SKM-1 treated with dmso at 0.1 percent for 144 hours (cell line): ENCODE measurements at regions not wholly inside any gene's neighbourhood (a gene's known extent, or its start where the extent isn't known, plus 50 kb on each side); places are given as distances from the start of the nearest gene placed in this dataset.
"Not testable (repeated sequence)": the region's sequence is repeated elsewhere in the genome, so short reads cannot be mapped to it uniquely, and the experiment has no call there.

ENCODE experiments used
- DNase-seq: peaks from one replicate; lab custom pipeline; 2025; ENCODE audit not compliant: unreplicated experiment; lab: John Stamatoyannopoulos, UW

DNA sequence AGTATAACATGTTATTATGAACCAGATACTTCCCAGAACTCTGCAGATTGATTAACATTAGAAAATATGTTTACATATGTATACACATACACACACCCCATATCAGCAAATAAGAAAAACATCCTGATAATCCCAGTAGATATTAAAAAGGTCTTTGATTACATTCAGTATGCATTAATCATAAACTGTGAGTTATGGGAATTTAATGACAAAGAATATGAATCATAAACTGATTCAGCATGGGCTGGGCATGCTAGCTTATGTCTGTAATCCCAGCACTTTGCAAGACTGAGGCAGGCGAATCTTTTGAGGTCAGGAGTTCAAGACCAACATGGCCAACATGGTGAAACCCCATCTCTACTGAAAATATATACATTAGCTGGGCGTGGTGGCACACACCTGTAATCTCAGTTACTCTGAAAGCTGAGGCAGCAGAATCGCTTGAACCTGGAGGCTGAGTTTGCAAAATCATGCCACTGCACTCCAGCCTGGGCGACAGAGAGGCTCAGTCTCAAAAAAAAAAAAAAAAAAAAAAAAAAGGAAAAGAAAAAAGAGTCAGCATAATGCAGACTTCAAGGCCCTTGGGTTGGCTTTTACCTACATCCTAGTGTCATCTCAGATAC lies 581.9 kb upstream of the PRR20A start:
- no peak for DNase-seq

- DNase-seq: no peak
Measured at GRCh38 chr13:56561327-56561726, 579.4 kb upstream of the PRR20A start.

DNA sequence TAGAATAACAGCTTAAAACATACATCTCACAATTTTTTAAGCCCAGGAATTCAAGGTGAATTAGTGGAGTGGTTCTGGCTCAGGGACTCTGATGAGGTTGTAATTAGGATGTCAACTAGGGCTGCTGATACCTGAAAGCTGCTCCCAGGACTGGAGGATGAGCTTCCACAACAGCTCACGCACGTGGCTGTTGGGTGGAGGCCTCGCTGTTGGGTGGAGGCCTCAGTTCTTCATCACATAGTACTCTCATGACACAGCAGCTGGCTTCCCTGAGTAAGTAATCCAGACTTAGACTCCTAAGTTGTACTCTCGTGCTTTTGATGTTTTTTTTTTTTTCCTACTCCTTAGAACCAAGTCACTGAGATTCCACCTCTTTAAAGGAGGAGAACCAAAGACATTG lies 577.1 kb upstream of the PRR20A start:
- no peak for DNase-seq

- no peak for DNase-seq
Measured at GRCh38 chr13:56586976-56587375, 553.7 kb upstream of the PRR20A start.

GRCh38 chr13:56615572-56615971 lies 525.1 kb upstream of the PRR20A start:
- DNase-seq: no peak

GRCh38 chr13:56622840-56623239 lies 517.9 kb upstream of the PRR20A start:
- no peak for DNase-seq

DNA sequence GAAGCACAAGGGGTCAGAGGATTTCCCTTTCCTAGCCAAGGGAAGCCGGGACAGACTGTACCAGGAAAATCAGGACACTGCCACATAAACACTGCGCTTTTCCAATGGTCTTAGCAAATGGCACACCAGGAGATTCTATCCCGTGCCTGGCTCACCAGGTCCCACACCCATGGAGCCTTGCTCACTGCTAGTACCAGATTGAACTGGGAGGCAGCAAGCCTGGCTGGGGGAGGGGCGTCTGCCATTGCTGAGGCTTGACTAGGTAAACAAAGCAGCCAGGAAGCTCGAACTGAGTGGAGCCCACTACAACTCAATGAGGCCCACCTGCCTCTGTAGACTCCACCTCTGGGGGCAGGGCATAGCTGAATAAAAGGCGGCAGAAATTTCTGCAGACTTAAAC lies 511.8 kb upstream of the PRR20A start:
- not testable (repeated sequence) for DNase-seq

DNA sequence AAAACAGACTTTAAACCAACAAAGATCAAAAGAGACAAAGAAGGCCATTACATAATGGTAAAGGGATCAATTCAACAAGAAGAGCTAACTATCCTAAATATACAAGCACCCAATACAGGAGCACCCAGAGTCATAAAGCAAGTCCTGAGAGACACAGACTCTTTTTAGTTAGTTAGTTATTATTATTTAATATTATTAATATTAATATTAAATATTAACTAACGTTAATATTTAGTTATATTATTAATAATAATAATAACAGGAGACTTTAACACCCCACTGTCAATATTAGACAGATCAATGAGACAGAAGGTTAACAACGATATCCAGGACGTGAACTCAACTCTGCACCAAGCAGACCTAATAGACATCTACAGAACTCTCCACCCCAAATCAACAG lies 509.7 kb upstream of the PRR20A start:
- DNase-seq: not testable (repeated sequence)

DNA sequence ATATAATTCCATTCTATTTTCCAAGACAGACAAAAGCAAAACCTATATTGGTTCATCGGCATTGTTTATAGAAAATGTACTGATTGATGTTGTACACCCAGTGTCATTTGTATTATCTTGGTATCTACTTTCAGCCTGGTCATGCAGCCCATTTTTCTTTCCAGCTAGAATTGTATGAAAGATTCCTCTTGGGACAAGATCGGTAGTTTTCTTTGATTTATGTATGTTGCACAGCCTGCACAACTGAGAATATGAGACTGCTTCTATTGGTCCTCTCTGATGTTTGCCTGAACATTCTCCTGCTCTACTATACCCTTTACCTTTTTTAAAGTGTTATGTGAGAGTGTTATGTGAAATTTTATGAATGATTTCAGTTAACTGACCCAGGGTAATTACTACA lies 487.7 kb upstream of the PRR20A start:
- no peak for DNase-seq

GRCh38 chr13:56659041-56659471 lies 481.7 kb upstream of the PRR20A start:
- DNase-seq: no peak

DNA sequence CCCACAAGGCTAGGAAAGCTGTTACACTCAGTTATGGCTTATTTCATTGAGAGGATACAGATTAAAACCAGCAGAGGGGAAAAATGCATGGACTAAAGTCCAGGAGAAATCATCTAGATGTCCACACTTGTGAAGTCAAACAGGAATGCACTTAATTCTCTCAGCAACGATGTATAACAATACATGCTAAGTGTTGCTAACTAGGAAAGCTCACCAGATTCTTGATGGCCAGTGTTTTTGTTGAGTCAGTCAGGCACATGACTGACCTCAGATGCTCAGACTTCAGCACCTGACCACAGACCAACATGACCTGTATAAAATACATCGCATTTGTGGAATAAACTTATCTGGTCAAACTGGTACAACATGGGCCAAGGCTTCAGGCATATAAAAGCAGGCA lies 470.2 kb upstream of the PRR20A start:
- DNase-seq: no peak

DNA sequence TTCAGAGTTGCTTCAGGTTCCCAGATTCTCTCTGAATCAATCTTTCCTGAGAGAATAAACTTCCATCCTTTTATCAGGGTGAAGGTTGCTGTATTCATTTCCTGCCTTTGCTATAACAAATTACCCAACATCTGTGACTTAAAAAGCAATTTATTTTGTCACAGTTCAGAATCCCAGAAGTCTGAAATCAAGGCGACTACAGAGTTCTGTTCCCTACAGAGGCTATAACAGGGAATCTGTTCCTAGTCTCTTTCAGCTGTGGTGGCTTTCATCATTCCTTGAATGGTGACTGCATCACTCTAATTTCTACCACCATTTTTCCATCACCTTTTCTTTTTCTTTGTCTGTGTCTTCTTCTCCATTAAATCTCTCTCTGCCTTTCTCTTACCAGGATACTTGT lies 459.3 kb upstream of the PRR20A start:
- DNase-seq: no peak

- no peak for DNase-seq
Measured at GRCh38 chr13:56687131-56687530, 453.6 kb upstream of the PRR20A start.

GRCh38 chr13:56697011-56697410 lies 443.7 kb upstream of the PRR20A start:
- no peak for DNase-seq

- DNase-seq: no peak
Measured at GRCh38 chr13:56700324-56700723, 440.4 kb upstream of the PRR20A start.

- no peak for DNase-seq
Measured at GRCh38 chr13:56706485-56706884, 434.2 kb upstream of the PRR20A start.

DNA sequence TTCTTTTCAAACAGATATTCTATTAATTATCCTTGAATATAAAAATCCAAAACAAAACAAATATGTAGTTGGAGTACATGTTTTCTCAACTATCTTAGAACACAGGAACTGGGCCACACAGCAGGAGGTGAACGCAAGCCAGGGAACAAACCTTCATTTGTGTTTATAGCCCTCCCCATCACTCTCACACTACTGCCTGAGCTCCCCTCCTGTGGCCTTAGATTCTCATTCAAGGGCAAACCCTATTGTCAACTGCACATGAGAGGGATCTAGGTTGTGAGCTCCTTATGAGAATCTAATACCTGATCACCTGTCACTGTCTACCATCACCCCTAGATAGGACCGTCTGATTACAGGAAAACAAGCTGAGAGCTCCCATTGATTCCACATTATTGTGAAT lies 427.1 kb upstream of the PRR20A start:
- no peak for DNase-seq

GRCh38 chr13:56718791-56719190 lies 421.9 kb upstream of the PRR20A start:
- no peak for DNase-seq

- DNase-seq: no peak
Measured at GRCh38 chr13:56720841-56721240, 419.9 kb upstream of the PRR20A start.

- DNase-seq: no peak
Measured at GRCh38 chr13:56735537-56735942, 405.2 kb upstream of the PRR20A start.

- DNase-seq: no peak
Measured at GRCh38 chr13:56736966-56737365, 403.8 kb upstream of the PRR20A start.

GRCh38 chr13:56752636-56753035 lies 388.1 kb upstream of the PRR20A start:
- DNase-seq: no peak

GRCh38 chr13:56755181-56755935 lies 385.4 kb upstream of the PRR20A start:
- DNase-seq: no peak
